ENCODE measurements at regions not wholly inside any gene's neighbourhood (a gene's known extent, or its start where the extent isn't known, plus 50 kb on each side); places are given as distances from the start of the nearest gene placed in this dataset.

DNA sequence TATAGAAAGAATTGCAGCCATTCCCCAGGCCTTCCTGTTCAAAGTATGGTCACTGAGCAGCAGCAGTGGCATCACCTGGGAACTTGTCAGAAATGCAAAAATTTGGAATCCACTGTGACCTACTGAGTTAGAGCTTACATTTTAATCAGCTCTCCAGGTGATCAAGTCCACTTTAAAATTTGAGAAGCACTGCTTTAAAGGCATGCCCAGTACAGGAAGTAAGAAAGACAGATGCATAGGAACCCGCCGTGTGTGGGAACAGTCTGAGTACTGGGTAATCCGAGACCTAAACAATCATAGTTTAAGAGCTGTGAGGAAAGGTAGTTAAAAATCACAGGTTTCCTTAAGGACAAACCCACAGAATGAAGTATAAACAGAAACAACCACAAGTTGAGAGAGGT lies 462.4 kb downstream of the RAB38 start:
- ATAC-seq (no peak), DNase-seq (ENCODE audit: low read depth, low spot score) (no peak)
- Histone ChIP-seq H4K20me1 (ENCODE audit: insufficient read depth) (no peaks in the 10 kb centered on the region), H3K27ac (ENCODE audit: low read depth, low read length) (no peak overlapping the region), H3K36me3 (ENCODE audit: control insufficient read depth in 1 of 2, insufficient read depth in 2 of 2, low read length in 2 of 2) (no peaks in the 10 kb centered on the region), H3K27me3 (ENCODE audit: insufficient read depth, low read length) (peaks cover 20% of the 10 kb centered on the region), H3K4me1 (ENCODE audit: control insufficient read depth in 1 of 2, insufficient read depth in 2 of 2, low read length in 2 of 2) (no peaks in the 10 kb centered on the region), H3K9me2 (ENCODE audit: insufficient read depth) (no peaks in the 10 kb centered on the region), H3K4me3 (replicated peaks in 1 of 2; ENCODE audit: low read depth in 1 of 2, low read length in 2 of 2) (no peak overlapping the region), H3K4me2 (ENCODE audit: low read length) (no peak overlapping the region), H3K79me2 (ENCODE audit: insufficient read depth, low read length) (no peaks in the 10 kb centered on the region), H3K9ac (ENCODE audit: low read length) (no peak overlapping the region), H3K9me3 (ENCODE audit: control insufficient read depth in 1 of 2, insufficient read depth in 1 of 2, low read depth in 1 of 2, low read length in 2 of 2) (no peaks in the 10 kb centered on the region), H2AFZ (ENCODE audit: low read depth, low read length, poor library complexity, severe bottlenecking) (no peak overlapping the region)
- intact Hi-C loops (cut with micrococcal nuclease): no loop called here
- ChIA-PET CTCF (no interaction called here), RAD21 (ENCODE audit: low non-redundant PET in 1 of 2, low total read pairs in 2 of 2, uncharacterized antibody in 2 of 2, unreplicated experiment in 2 of 2) (no interaction called here), POLR2A (no interaction called here)
- TF ChIP-seq POLR2AphosphoS5 (IDR thresholded peaks at IDR 0.05; ENCODE audit: low read depth, low read length): no peak
- TF ChIP-seq, protein P1, sequence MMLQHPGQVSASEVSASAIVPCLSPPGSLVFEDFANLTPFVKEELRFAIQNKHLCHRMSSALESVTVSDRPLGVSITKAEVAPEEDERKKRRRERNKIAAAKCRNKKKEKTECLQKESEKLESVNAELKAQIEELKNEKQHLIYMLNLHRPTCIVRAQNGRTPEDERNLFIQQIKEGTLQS (IDR thresholded peaks at IDR 0.05): no peak
- BruUV-seq (replicated peaks): no TSS peak

DNA sequence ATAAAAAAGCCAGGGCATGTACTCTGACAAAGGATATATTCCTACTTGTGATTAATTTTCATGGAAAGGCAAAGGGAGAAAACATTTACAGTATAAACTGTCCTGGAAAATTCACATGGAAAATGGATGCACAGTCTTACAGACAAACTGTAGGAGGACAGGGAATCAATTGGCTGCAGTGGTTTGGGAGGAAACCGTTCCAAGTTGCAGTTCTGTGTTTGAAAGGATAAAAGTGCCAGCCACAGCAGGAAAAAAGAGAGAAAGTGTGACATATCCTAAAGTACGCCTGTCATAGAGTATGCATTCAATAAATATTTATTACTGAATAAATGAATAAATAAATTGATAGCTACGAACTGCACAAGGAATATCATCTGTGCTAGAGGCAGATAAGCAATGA lies 462.9 kb downstream of the RAB38 start:
- RAD21 ChIA-PET (ENCODE audit: low non-redundant PET in 1 of 2, low total read pairs in 2 of 2, uncharacterized antibody in 2 of 2, unreplicated experiment in 2 of 2): no interaction called here
- H3K4me2 ChIP-seq (ENCODE audit: low read length): no peak overlapping the region
- peaks cover 20% of the 10 kb centered on the region for H3K27me3 ChIP-seq (ENCODE audit: insufficient read depth, low read length)
- no peaks in the 10 kb centered on the region for H3K79me2 ChIP-seq (ENCODE audit: insufficient read depth, low read length)
- H3K9me2 ChIP-seq (ENCODE audit: insufficient read depth): no peaks in the 10 kb centered on the region
- BruUV-seq (replicated peaks): no TSS peak
- H3K36me3 ChIP-seq (ENCODE audit: control insufficient read depth in 1 of 2, insufficient read depth in 2 of 2, low read length in 2 of 2): no peaks in the 10 kb centered on the region
- DNase-seq (ENCODE audit: low read depth, low spot score) (no peak), ATAC-seq (no peak)
- no peak overlapping the region for H2AFZ ChIP-seq (ENCODE audit: low read depth, low read length, poor library complexity, severe bottlenecking)
- H3K4me1 ChIP-seq (ENCODE audit: control insufficient read depth in 1 of 2, insufficient read depth in 2 of 2, low read length in 2 of 2): no peaks in the 10 kb centered on the region
- intact Hi-C loops (cut with micrococcal nuclease): no loop called here
- CTCF ChIA-PET: no interaction called here
- POLR2A ChIA-PET: no interaction called here
- H3K4me3 ChIP-seq (replicated peaks in 1 of 2; ENCODE audit: low read depth in 1 of 2, low read length in 2 of 2): no peak overlapping the region
- no peak overlapping the region for H3K9ac ChIP-seq (ENCODE audit: low read length)
- H4K20me1 ChIP-seq (ENCODE audit: insufficient read depth): no peaks in the 10 kb centered on the region
- H3K9me3 ChIP-seq (ENCODE audit: control insufficient read depth in 1 of 2, insufficient read depth in 1 of 2, low read depth in 1 of 2, low read length in 2 of 2): no peaks in the 10 kb centered on the region
- no peak overlapping the region for H3K27ac ChIP-seq (ENCODE audit: low read depth, low read length)
- no peak for TF ChIP-seq CBX3 (IDR thresholded peaks at IDR 0.05; ENCODE audit: low read depth)
- TF ChIP-seq POLR2AphosphoS5 (IDR thresholded peaks at IDR 0.05; ENCODE audit: low read depth, low read length): no peak
- no peak for TF ChIP-seq ZFX (IDR thresholded peaks at IDR 0.05)
- TF ChIP-seq CEBPB (IDR thresholded peaks at IDR 0.05; ENCODE audit: low read depth): no peak
- TF ChIP-seq FOSL1 (IDR thresholded peaks at IDR 0.05; ENCODE audit: low read depth): no peak
- no peak for TF ChIP-seq RAD21 (IDR thresholded peaks at IDR 0.05; ENCODE audit: low read depth)
- no peak for TF ChIP-seq EZH2phosphoT487 (IDR thresholded peaks at IDR 0.05; ENCODE audit: borderline replicate concordance)
- TF ChIP-seq, protein P1 (IDR thresholded peaks at IDR 0.05): no peak
- no peak for TF ChIP-seq TCF7L2 (IDR thresholded peaks at IDR 0.05; ENCODE audit: borderline replicate concordance, extremely low read depth, insufficient read depth, insufficient read length)
- TF ChIP-seq SIN3A (IDR thresholded peaks at IDR 0.05; ENCODE audit: low read depth): no peak
- TF ChIP-seq, protein P2, sequence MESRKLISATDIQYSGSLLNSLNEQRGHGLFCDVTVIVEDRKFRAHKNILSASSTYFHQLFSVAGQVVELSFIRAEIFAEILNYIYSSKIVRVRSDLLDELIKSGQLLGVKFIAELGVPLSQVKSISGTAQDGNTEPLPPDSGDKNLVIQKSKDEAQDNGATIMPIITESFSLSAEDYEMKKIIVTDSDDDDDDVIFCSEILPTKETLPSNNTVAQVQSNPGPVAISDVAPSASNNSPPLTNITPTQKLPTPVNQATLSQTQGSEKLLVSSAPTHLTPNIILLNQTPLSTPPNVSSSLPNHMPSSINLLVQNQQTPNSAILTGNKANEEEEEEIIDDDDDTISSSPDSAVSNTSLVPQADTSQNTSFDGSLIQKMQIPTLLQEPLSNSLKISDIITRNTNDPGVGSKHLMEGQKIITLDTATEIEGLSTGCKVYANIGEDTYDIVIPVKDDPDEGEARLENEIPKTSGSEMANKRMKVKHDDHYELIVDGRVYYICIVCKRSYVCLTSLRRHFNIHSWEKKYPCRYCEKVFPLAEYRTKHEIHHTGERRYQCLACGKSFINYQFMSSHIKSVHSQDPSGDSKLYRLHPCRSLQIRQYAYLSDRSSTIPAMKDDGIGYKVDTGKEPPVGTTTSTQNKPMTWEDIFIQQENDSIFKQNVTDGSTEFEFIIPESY (IDR thresholded peaks at IDR 0.05; ENCODE audit: extremely low read depth, insufficient replicate concordance, low read length): no peak
- no peak for TF ChIP-seq ZNF274 (IDR thresholded peaks at IDR 0.05; ENCODE audit: low read depth, low read length)
- TF ChIP-seq EGR1 (IDR thresholded peaks at IDR 0.05; ENCODE audit: low read depth): no peak
- TF ChIP-seq POLR2A (IDR thresholded peaks at IDR 0.05; ENCODE audit: borderline replicate concordance, extremely low read depth, insufficient read depth, insufficient read length): no peak
- TF ChIP-seq, protein P3, sequence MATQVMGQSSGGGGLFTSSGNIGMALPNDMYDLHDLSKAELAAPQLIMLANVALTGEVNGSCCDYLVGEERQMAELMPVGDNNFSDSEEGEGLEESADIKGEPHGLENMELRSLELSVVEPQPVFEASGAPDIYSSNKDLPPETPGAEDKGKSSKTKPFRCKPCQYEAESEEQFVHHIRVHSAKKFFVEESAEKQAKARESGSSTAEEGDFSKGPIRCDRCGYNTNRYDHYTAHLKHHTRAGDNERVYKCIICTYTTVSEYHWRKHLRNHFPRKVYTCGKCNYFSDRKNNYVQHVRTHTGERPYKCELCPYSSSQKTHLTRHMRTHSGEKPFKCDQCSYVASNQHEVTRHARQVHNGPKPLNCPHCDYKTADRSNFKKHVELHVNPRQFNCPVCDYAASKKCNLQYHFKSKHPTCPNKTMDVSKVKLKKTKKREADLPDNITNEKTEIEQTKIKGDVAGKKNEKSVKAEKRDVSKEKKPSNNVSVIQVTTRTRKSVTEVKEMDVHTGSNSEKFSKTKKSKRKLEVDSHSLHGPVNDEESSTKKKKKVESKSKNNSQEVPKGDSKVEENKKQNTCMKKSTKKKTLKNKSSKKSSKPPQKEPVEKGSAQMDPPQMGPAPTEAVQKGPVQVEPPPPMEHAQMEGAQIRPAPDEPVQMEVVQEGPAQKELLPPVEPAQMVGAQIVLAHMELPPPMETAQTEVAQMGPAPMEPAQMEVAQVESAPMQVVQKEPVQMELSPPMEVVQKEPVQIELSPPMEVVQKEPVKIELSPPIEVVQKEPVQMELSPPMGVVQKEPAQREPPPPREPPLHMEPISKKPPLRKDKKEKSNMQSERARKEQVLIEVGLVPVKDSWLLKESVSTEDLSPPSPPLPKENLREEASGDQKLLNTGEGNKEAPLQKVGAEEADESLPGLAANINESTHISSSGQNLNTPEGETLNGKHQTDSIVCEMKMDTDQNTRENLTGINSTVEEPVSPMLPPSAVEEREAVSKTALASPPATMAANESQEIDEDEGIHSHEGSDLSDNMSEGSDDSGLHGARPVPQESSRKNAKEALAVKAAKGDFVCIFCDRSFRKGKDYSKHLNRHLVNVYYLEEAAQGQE (IDR thresholded peaks at IDR 0.05; ENCODE audit: low read depth): no peak
- TF ChIP-seq SRF (IDR thresholded peaks at IDR 0.05; ENCODE audit: low read depth): no peak
- no peak for TF ChIP-seq SP1 (IDR thresholded peaks at IDR 0.05; ENCODE audit: low read depth)

Data from HCT116 (cell line).